Omental fat pad (tissue), 3 donors: ENCODE measurements at regions not wholly inside any gene's neighbourhood (a gene's known extent, or its start where the extent isn't known, plus 50 kb on each side); places are given as distances from the start of the nearest gene placed in this dataset.

Experiments used
- ATAC-seq: fragments of 150-250 bp; one replicate; pipeline ENCODE4 v1.9.1; 2016; ENCODE audit warnings: mild to moderate bottlenecking, moderate library complexity; ENCODE audit not compliant: low FRiP score
- DNase-seq: peaks from one replicate; pipeline ENCODE4 v3.0.0-alpha.2; 2019; ENCODE audit warnings: low spot score
- CTCF ChIP-seq, 3 donors: fragments of 450-650 bp; IDR thresholded peaks; one replicate each; pipeline ENCODE4 v1.5.1; 2016 to 2017; ENCODE audit warnings: antibody characterized with exemption in 3 of 3, mild to moderate bottlenecking in 3 of 3, moderate library complexity in 2 of 3

- DNase-seq (no peak), ATAC-seq (no peak)
These were observed 803.2 kb upstream of the POU3F3 start for GRCh38 chr2:104050656-104051242.

GRCh38 chr2:104051766-104052165 lies 802.1 kb upstream of the POU3F3 start:
- no peak for TF ChIP-seq CTCF (IDR thresholded peaks at IDR 0.05)
- no peak for DNase-seq
- ATAC-seq, result no peak

More at GRCh38 chr2:104050656-104051242, 803.2 kb upstream of the POU3F3 start:
- TF ChIP-seq CTCF (IDR thresholded peaks at IDR 0.05), result no peak

GRCh38 chr2:104052356-104052755 lies 801.6 kb upstream of the POU3F3 start:
- ATAC-seq (no peak), DNase-seq (no peak)
- TF ChIP-seq CTCF (IDR thresholded peaks at IDR 0.05), result no peak

GRCh38 chr2:104056451-104056850 lies 797.5 kb upstream of the POU3F3 start:
- DNase-seq, result no peak
- TF ChIP-seq CTCF (IDR thresholded peaks at IDR 0.05), result no peak
- ATAC-seq, result no peak

- no peak for TF ChIP-seq CTCF (IDR thresholded peaks at IDR 0.05)
- no peak for ATAC-seq
- no peak for DNase-seq
These were observed 785.2 kb upstream of the POU3F3 start for GRCh38 chr2:104068665-104069064.

GRCh38 chr2:104077573-104077972 lies 776.3 kb upstream of the POU3F3 start:
- no peak for DNase-seq
- no peak for TF ChIP-seq CTCF (IDR thresholded peaks at IDR 0.05)
- no peak for ATAC-seq

GRCh38 chr2:104078431-104079157 lies 775.3 kb upstream of the POU3F3 start:
- ATAC-seq, result no peak
- no peak for DNase-seq
- no peak for TF ChIP-seq CTCF (IDR thresholded peaks at IDR 0.05)
